Left ventricle myocardium superior (tissue), 1 donor: ENCODE measurements at regions not wholly inside any gene's neighbourhood (a gene's known extent, or its start where the extent isn't known, plus 50 kb on each side); places are given as distances from the start of the nearest gene placed in this dataset.
"Not testable (repeated sequence)": the region's sequence is repeated elsewhere in the genome, so short reads cannot be mapped to it uniquely, and the experiment has no call there.

Source experiments
- ATAC-seq: fragments of 200-7000 bp; cut with Tn5 transposase; one replicate; pipeline ENCODE4 v1.9.1; 2020; ENCODE audit warnings: mild to moderate bottlenecking, moderate library complexity
- DNase-seq: peaks from one replicate; pipeline ENCODE4 v3.0.0-alpha.2; 2020
- intact Hi-C: fragments of 100-400 bp; cut with micrococcal nuclease; formaldehyde crosslinking; loops from one replicate; pipeline ENCODE4 v1.11.0; 2022
- donor health status: DM: no; HTN: yes; CAD: no; lungs with severe emphysema.

DNA sequence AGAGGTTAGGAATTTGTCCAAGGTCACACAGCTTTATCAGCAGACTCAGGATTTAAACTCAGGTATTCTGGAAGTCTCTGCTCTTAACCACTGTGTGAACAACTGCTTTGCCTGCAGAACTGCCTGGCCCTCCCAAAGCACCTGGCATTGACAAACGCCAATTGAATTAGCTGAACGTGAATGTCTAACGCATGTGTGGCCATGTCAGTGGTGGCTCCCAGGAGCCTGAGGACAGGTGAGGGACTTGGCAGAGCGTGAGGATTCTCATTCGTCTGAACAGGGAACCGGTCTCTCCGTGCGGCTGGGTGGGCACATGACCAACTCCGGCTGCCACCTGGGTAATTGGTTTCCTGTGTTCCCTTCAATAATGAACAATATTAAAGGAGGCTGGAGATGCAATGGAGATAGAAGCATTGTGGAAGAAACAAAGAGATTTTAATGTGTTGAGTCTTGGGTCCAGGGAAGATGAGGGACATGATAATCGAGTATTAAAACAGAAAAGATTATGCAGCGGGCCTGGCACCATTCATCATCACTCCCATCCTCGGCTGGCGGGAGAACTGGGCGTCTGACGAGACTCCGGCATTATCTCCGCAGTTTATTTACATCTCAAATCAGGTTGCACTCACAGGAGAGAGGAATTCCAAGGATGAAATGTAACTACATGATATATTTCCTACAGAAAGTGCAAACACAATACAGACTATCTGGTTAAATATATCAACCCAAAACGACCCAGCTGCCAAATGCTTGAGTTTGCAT, 113.5 kb downstream of the NPIPB5 start:
- DNase-seq (no peak), ATAC-seq (no peak)
- intact Hi-C loops: no loop called here

GRCh38 chr16:22624800-22625533, 114.3 kb downstream of the NPIPB5 start:
- intact Hi-C loops: no loop called here
- no peak for DNase-seq

GRCh38 chr16:22625967-22626366, 115.3 kb downstream of the NPIPB5 start:
- DNase-seq: no peak
- ATAC-seq: no peak
- intact Hi-C loops: no loop called here

More at GRCh38 chr16:22624800-22625533, 114.3 kb downstream of the NPIPB5 start:
- ATAC-seq: no peak

- DNase-seq: no peak
- no peak for ATAC-seq
- intact Hi-C loops: no loop called here
Measured at GRCh38 chr16:22627043-22627442, 116.4 kb downstream of the NPIPB5 start.

- intact Hi-C loops: no loop called here
- ATAC-seq (no peak), DNase-seq (no peak)
Measured at GRCh38 chr16:22628994-22629393, 118.3 kb downstream of the NPIPB5 start.

DNA sequence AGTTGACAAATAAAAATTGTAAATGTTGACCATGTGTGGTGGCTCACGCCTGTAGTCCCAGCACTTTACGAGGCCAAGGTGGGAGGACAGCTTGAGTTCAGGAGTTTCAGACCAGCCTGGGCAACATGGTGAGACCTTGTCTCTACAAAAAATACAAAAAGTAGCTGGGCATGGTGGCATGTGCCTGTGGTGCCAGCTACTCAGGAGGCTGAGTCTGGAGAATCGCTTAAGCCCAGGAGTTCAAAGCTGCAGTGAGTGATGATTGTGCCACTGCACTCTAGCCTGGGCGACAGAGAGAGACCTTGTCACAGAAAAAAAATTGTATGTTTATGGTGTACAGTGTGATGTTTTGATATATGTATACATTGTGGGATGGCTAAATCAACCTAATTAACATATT, 119.6 kb downstream of the NPIPB5 start:
- ATAC-seq: no peak
- intact Hi-C loops: no loop called here
- no peak for DNase-seq

DNA sequence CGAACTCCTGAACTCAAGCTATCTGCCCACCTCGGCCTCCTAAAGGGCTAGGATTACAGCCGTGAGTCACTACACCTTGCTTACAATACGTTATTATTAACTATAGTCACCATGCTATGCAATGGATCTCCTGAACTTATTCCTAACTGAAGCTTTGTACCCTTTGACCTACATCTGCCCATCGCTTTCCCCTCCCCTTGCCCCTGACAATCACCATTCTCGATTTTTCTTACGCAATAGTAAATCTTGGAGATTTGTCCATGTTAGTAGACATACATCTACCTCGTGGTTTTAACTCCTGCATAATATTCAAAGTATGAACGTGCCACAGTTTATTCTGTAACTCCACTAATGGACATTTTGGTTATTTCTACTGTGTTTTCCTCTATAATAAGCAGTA, 120.6 kb downstream of the NPIPB5 start:
- intact Hi-C loops: no loop called here
- ATAC-seq (no peak), DNase-seq (no peak)

DNA sequence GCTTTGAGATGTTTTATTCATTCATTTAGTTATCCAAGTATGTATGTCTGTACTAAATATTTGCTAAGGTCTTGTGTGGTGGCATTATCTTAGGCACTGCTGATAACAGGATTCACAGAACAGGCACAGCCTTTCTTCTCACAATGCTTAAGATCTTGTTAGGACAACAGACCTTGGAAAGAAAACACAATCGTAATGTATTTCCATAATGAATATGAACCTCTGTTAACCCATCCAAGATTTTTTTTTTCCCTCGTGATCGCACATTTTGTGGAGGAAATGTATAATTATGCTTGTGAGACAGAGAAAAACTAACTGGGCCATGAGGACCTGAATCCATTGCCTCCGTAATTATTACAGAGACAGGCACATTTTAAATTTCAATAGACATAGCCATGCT, 121.9 kb downstream of the NPIPB5 start:
- intact Hi-C loops: no loop called here
- DNase-seq (no peak), ATAC-seq (no peak)

GRCh38 chr16:22633280-22633679, 122.6 kb downstream of the NPIPB5 start:
- no peak for ATAC-seq
- intact Hi-C loops: no loop called here
- no peak for DNase-seq

- intact Hi-C loops: no loop called here
- ATAC-seq (no peak), DNase-seq (no peak)
Measured at GRCh38 chr16:22633799-22634198, 123.1 kb downstream of the NPIPB5 start.

DNA sequence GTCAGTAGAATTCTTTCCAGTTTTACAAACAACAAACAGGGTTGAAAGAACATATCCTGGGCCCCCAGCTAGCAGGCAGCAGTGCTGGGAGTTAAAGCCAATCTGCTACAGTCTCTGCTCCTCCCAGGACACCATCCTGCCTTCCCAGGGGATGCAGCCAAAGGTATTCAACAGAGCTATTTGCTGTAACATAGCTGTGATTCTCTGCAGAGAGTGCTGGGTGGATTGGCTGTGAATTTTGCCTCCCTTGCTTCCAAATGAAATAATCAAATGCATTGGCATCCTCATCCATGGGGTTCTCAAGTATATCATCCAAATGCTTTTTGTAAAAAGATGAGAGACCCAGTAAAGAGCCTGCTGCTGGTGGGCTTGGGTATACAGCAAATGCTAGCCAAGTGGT, 124.3 kb downstream of the NPIPB5 start:
- DNase-seq (no peak), ATAC-seq (no peak)
- intact Hi-C loops: no loop called here

DNA sequence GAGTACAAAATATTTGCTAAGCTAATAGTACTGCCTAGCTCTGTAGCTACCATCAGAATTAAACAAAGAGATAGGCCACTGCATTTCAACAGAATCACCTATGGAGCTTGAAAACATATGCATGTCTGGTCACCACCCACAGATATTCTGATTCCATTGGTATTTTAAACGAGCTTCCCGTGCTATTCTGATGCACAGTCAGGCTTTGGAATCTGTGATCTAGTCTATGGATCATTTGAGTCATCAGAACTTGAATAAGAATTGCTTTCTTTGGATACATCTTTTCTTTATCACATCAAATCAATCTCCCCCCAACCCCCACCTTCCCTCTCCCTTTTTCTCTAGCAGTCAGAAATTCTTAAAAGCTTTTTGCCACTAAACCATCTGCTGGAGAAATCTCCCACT, 124.7 kb downstream of the NPIPB5 start:
- DNase-seq (no peak), ATAC-seq (no peak)
- intact Hi-C loops: no loop called here

DNA sequence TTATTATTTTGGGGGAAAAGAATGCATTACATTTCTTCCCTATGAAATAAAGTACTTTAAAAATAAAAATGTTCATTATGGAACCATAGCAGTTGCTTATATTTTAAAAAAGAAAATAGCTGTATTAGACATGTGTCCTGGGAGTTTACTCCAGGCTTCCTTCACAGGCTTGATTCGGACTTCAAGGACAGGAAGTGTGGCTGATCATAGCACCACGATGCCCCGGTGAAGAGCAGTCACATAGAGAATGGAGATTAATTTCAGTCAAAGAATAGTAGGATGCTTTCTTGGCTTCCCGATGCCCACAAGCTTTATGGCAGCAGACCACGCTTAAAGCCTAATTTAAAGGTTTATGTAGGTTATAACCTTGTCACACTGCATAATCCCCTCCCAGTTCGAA, 125.1 kb downstream of the NPIPB5 start:
- ATAC-seq (no peak), DNase-seq (no peak)
- intact Hi-C loops: no loop called here

DNA sequence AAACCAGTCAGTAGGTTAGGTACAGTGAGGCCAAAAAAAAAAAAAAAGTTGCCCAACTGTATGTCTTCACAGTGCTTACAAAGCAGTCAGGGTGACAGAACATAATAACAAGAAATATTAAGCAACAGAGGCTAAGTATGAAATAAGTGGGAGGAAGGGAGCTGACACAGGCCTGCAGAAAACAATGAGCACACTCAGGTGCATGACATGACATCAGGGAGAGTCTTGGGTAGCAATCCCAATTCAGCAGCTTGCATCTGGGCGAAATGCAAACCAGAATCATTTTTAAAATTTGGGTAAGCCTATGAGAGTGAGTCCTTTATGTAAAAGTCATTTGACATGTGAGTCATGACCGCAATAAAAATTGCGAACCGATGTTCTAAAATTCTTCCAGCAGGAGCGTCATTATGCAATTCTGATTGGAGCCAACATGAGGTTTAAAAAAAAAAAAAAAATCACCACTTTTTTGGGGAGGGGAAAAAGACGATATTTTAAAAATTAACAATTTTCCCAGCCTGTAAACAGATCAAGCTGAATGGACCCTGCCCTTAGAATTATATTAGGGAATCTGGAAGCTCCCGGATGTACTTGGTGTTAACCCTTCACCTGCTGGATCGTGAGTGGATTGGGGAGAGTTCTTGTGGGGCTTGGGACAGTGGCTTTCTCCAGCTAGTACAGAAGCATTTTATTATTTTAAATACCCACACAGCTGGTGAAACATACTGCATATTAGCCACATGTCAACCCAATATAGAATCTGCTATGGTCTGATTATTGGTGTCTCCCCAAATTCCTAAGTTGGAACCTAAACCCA, 127.9 kb downstream of the NPIPB5 start:
- DNase-seq: no peak
- intact Hi-C loops: no loop called here
- ATAC-seq: no peak

DNA sequence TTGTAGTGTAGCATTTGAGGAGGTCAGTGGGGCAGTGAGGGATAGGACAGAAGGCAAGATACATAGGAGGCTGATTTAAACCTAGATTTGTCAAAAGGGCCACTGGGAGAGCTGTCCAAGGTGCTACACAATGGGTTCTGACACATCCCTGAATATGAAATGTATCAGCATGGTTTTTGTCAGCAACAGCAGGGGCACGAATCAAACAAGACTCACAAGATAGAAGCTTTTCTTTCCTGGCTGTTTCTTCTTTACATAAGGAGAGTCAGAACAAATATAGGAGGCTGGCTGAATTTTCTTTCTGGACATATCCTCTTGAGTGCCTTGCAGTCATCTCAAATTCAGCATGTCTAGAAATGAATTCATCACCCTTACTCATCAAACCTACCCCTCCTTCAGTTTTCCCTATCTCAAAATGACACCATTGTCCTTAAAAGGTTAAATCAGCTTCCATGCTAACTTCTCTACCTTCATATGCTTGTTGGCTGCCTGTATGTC, 130.5 kb downstream of the NPIPB5 start:
- DNase-seq (no peak), ATAC-seq (no peak)
- intact Hi-C loops: no loop called here

GRCh38 chr16:22642416-22643088, 131.9 kb downstream of the NPIPB5 start:
- intact Hi-C loops: no loop called here
- DNase-seq (no peak), ATAC-seq (no peak)

GRCh38 chr16:22643203-22643602, 132.5 kb downstream of the NPIPB5 start:
- DNase-seq, ATAC-seq, intact Hi-C loops: not testable (repeated sequence)

- no peak for ATAC-seq
- no peak for DNase-seq
- intact Hi-C loops: no loop called here
Measured at GRCh38 chr16:22643886-22644285, 133.2 kb downstream of the NPIPB5 start.

GRCh38 chr16:22645868-22646267, 135.2 kb downstream of the NPIPB5 start:
- intact Hi-C loops: no loop called here
- ATAC-seq (no peak), DNase-seq (no peak)
